ENCODE measurements at regions not wholly inside any gene's neighbourhood (a gene's known extent, or its start where the extent isn't known, plus 50 kb on each side); places are given as distances from the start of the nearest gene placed in this dataset.
A peak's percentile ranks its signal among the peaks of the same experiment; 100 is the strongest.

DNA sequence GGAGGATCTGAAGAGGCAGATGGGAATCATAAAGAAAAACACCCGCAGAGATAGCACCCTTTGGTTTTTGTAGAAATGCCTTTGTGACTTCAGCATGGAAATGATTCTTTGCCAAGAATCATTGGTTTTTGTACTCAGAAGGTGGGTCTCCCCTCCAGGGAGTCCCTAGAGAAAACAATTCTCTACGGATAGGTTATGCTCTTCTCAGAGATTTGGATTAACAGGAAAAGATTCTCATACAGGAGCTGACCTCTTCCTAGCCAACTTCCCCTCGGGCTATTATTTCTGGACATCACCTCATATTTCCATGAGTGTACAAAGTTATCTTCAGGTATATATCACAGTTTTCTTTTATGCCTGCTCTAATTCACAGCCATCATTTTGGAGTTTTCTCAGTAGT, 274.2 kb upstream of the HABP2 start:
- Histone ChIP-seq H3K36me3 (replicated peaks in 1 of 2; ENCODE audit: insufficient read depth in 1 of 2, low read depth in 2 of 2) (no peaks in the 10 kb centered on the region), H3K4me1 (peaks cover 8% of the 10 kb centered on the region), H3K4me3 (no peak overlapping the region), H3K27ac (no peak overlapping the region), H3K9me3 (no peaks in the 10 kb centered on the region), H3K27me3 (no peaks in the 10 kb centered on the region)
- TF ChIP-seq POLR2A (IDR thresholded peaks at IDR 0.05), result no peak
- ATAC-seq, result no peak
- WGBS, 2 donors, result 69 to 78% methylated on average over 3 of the region's 3 CpGs
- DNase-seq, result no peak
- intact Hi-C loops (cut with DNase I), result no loop called here

DNA sequence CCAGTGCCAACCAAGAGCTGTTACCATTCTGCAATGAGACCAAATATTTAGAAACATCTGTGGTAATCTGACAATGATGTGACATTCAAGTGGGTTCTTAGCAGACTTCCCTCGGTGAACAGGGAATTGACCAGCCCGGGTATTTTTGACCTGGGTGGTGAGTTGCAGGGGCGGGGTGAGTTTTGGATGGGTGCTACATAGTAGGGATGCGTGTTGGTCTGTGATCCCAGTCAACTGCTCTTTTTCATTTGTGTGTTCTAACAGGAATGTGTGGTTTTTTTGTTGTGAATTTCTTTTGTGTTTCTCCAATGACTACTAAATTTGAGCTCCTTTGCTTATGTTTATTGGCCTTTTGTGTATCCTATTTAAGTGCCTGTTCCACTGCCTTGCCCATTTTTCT, 273.6 kb upstream of the HABP2 start:
- no peak for DNase-seq
- Histone ChIP-seq H3K4me3 (no peak overlapping the region), H3K36me3 (replicated peaks in 1 of 2; ENCODE audit: insufficient read depth in 1 of 2, low read depth in 2 of 2) (no peaks in the 10 kb centered on the region), H3K27me3 (no peaks in the 10 kb centered on the region), H3K9me3 (no peaks in the 10 kb centered on the region), H3K4me1 (peaks cover 2% of the 10 kb centered on the region), H3K27ac (no peak overlapping the region)
- TF ChIP-seq, protein P1, sequence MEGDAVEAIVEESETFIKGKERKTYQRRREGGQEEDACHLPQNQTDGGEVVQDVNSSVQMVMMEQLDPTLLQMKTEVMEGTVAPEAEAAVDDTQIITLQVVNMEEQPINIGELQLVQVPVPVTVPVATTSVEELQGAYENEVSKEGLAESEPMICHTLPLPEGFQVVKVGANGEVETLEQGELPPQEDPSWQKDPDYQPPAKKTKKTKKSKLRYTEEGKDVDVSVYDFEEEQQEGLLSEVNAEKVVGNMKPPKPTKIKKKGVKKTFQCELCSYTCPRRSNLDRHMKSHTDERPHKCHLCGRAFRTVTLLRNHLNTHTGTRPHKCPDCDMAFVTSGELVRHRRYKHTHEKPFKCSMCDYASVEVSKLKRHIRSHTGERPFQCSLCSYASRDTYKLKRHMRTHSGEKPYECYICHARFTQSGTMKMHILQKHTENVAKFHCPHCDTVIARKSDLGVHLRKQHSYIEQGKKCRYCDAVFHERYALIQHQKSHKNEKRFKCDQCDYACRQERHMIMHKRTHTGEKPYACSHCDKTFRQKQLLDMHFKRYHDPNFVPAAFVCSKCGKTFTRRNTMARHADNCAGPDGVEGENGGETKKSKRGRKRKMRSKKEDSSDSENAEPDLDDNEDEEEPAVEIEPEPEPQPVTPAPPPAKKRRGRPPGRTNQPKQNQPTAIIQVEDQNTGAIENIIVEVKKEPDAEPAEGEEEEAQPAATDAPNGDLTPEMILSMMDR (IDR thresholded peaks at IDR 0.05), result no peak
- TF ChIP-seq POLR2A (IDR thresholded peaks at IDR 0.05), result no peak
- WGBS, 2 donors, result 80 to 92% methylated on average over 4 of the region's 4 CpGs
- intact Hi-C loops (cut with DNase I), result no loop called here
- ATAC-seq, result no peak

- Histone ChIP-seq H3K27me3 (no peaks in the 10 kb centered on the region), H3K27ac (no peak overlapping the region), H3K9me3 (no peaks in the 10 kb centered on the region), H3K4me1 (no peaks in the 10 kb centered on the region), H3K4me3 (no peak overlapping the region), H3K36me3 (replicated peaks in 1 of 2; ENCODE audit: insufficient read depth in 1 of 2, low read depth in 2 of 2) (no peaks in the 10 kb centered on the region)
- TF ChIP-seq, protein P1 (IDR thresholded peaks at IDR 0.05), result no peak
- no peak for TF ChIP-seq POLR2A (IDR thresholded peaks at IDR 0.05)
- ATAC-seq (no peak), DNase-seq (no peak)
- intact Hi-C loops (cut with DNase I), result no loop called here
- 83 to 90% methylated on average over 4 of the region's 4 CpGs for WGBS, 2 donors
Observed at GRCh38 chr10:113282564-113282963, 270.3 kb upstream of the HABP2 start.

DNA sequence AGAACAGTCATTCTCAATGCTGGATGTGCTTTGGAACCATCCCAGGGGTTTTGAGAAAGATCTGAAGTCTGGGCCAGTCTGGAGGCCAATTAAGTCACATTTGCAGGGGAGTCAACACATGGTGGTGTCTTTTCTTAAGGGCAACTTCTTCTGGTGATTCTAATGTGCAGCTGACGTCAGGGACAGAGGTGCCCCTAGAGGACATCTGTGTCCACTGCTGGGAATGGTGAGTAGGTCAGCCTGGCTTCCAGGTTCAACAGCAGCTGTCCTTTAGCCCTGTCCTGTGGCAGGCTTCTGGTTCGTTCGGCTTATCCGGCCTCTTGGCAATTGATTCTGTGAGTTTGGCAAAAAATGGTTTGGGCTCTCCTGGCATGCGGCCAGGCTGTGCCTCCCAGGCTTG, 269.7 kb upstream of the HABP2 start:
- intact Hi-C loops (cut with DNase I), result no loop called here
- no peaks in the 10 kb centered on the region for H3K4me1 ChIP-seq
- H3K27ac ChIP-seq, result no peak overlapping the region
- DNase-seq (no peak), ATAC-seq (peak; percentile 35)
- no peak overlapping the region for H3K4me3 ChIP-seq
- H3K9me3 ChIP-seq, result no peaks in the 10 kb centered on the region
- 44 to 71% methylated on average over 1 to 5 of the region's 5 CpGs for WGBS, 2 donors
- no peaks in the 10 kb centered on the region for H3K27me3 ChIP-seq
- no peaks in the 10 kb centered on the region for H3K36me3 ChIP-seq (replicated peaks in 1 of 2; ENCODE audit: insufficient read depth in 1 of 2, low read depth in 2 of 2)
- TF ChIP-seq, protein P1 (IDR thresholded peaks at IDR 0.05), result no peak
- no peak for TF ChIP-seq POLR2A (IDR thresholded peaks at IDR 0.05)

DNA sequence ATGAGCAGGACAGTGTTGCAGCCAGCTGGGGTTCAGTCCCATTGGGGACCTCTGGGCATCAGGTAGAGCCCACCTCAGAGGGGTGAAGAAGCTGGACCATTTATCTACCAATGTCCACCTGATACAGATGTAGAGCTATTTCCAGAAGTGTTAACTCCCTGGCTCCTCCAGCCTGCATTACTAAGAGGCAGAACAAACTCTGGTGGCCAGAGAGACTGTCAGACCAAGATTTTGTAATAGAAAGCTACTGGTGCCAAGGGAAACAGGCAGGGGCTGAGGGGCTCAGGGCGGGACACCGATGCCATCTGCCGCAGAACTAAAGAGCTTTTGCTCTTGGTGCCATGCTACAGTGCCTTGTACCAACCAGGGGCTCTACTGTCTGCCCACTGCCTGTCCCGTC, 268.2 kb upstream of the HABP2 start:
- Histone ChIP-seq H3K27me3 (no peaks in the 10 kb centered on the region), H3K4me3 (no peak overlapping the region), H3K9me3 (no peaks in the 10 kb centered on the region), H3K4me1 (no peaks in the 10 kb centered on the region), H3K27ac (no peak overlapping the region), H3K36me3 (replicated peaks in 1 of 2; ENCODE audit: insufficient read depth in 1 of 2, low read depth in 2 of 2) (no peaks in the 10 kb centered on the region)
- intact Hi-C loops (cut with DNase I), result no loop called here
- ATAC-seq (no peak), DNase-seq (no peak)
- TF ChIP-seq, protein P1 (IDR thresholded peaks at IDR 0.05), result no peak
- no peak for TF ChIP-seq POLR2A (IDR thresholded peaks at IDR 0.05)
- WGBS, 2 donors, result 79% methylated on average over 4 of the region's 4 CpGs; no CpG with 5 or more reads in 1 of the 2 donors

All from body of pancreas (tissue), 4 donors.